NCI-H128 (cell line): ENCODE measurements at regions not wholly inside any gene's neighbourhood (a gene's known extent, or its start where the extent isn't known, plus 50 kb on each side); places are given as distances from the start of the nearest gene placed in this dataset.

Experiments
- DNase-seq: peaks from one replicate; lab custom pipeline; 2025; ENCODE audit not compliant: unreplicated experiment; lab: John Stamatoyannopoulos, UW

- DNase-seq = no peak
These were observed 130.3 kb upstream of the STXBP6 start for GRCh38 chr14:25180221-25180620.

GRCh38 chr14:25178255-25178654 is 128.3 kb upstream of the STXBP6 start:
- no peak for DNase-seq

GRCh38 chr14:25150934-25151790 is 101.2 kb upstream of the STXBP6 start:
- DNase-seq = no peak

- DNase-seq = no peak
These were observed 100.5 kb upstream of the STXBP6 start for GRCh38 chr14:25150401-25150800.

GRCh38 chr14:25140411-25140810 is 90.5 kb upstream of the STXBP6 start:
- DNase-seq = no peak

GRCh38 chr14:25136811-25137210 is 86.9 kb upstream of the STXBP6 start:
- no peak for DNase-seq

GRCh38 chr14:25134184-25134583 is 84.2 kb upstream of the STXBP6 start:
- no peak for DNase-seq

GRCh38 chr14:25132732-25133422 is 82.9 kb upstream of the STXBP6 start:
- no peak for DNase-seq

GRCh38 chr14:25132094-25132493 is 82.1 kb upstream of the STXBP6 start:
- no peak for DNase-seq

- no peak for DNase-seq
These were observed 72.9 kb upstream of the STXBP6 start for GRCh38 chr14:25122843-25123242.

GRCh38 chr14:25122211-25122610 is 72.3 kb upstream of the STXBP6 start:
- DNase-seq = no peak

- no peak for DNase-seq
These were observed 71.6 kb upstream of the STXBP6 start for GRCh38 chr14:25121337-25122129.

- DNase-seq = no peak
These were observed 70.3 kb upstream of the STXBP6 start for GRCh38 chr14:25120261-25120660.

- DNase-seq = no peak
These were observed 68.7 kb upstream of the STXBP6 start for GRCh38 chr14:25118671-25119070.

- no peak for DNase-seq
These were observed 67.4 kb upstream of the STXBP6 start for GRCh38 chr14:25117342-25117741.

GRCh38 chr14:25116607-25117006 is 66.7 kb upstream of the STXBP6 start:
- DNase-seq = no peak

GRCh38 chr14:25113394-25113793 is 63.4 kb upstream of the STXBP6 start:
- no peak for DNase-seq

GRCh38 chr14:25111061-25111601 is 61.2 kb upstream of the STXBP6 start:
- DNase-seq = no peak

- no peak for DNase-seq
These were observed 60.2 kb upstream of the STXBP6 start for GRCh38 chr14:25110106-25110505.

GRCh38 chr14:25108959-25109358 is 59.0 kb upstream of the STXBP6 start:
- DNase-seq = no peak

GRCh38 chr14:25108291-25108690 is 58.3 kb upstream of the STXBP6 start:
- DNase-seq = no peak
